ENCODE measurements at regions not wholly inside any gene's neighbourhood (a gene's known extent, or its start where the extent isn't known, plus 50 kb on each side); places are given as distances from the start of the nearest gene placed in this dataset.

DNA sequence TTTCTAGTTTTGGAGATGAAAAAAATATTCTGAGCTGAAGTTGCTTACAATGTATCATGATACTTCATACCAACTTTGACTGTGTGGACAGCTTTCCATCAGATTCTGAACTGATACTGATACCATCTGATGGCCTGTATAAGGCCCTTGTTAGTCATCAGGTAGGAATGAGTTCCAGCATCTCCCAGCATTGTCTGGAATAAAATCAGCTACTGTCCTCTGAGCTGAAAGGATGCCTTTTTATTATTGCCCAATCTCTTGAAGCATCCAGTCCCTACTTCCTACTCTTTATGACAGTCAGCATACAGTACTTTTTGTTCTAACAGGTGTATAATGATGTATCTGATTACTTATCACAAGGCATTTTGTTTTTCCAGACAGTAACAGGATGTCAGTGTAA lies 70.6 kb upstream of the EYA4 start:
- in situ Hi-C loops (cut with HindIII; ENCODE audit: low sequenced_read_pairs), result no loop called here

DNA sequence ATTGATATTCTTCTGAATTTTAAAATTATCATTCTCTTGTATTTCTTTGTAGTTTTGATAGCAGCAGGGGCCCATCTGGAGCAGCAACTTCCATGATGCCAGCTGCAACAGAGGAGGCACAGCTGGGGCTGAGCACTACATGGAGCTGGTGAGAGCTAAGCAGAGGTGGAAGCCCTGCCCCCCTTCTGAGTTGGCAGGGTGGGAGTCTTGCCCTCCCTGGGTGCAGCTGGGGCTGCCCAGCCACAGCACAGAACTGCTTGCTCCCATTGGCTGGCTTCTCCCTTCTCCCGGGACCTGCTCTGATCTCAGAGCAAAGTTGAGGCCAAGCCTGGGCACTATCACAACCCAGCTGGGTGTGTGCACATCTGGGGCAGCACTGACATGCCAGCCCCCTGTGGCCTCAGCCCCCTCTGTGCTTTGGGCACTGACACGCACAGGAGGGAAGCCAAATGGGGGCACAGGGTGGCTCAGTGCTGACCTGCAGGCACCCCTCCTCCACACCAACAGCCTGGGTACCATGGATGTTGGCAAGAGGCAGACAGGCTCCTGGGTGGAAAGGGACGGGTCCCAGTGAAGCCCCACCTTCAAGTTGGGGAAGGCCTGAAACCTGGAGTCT lies 69.1 kb upstream of the EYA4 start:
- in situ Hi-C loops (cut with HindIII; ENCODE audit: low sequenced_read_pairs), result no loop called here

DNA sequence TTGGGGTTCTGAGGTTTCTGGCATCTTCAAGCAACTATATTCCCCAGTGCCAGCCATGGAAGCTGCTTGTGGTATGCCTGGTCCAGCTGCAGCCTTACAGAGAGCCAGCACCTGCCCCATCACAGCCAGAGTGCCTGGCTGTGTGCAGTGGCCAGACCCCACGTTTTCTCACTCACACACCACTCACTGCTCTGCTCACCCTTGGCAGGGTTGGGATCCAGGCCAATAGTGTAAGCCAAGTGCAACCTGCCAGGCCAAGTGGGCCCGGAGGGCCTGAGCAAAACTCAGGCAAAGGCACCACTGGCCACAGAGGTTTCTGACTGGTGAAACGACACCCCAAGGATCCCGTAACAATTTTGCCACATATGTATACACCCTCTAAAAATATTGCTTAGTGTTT lies 67.9 kb upstream of the EYA4 start:
- in situ Hi-C loops (cut with HindIII; ENCODE audit: low sequenced_read_pairs), result no loop called here

DNA sequence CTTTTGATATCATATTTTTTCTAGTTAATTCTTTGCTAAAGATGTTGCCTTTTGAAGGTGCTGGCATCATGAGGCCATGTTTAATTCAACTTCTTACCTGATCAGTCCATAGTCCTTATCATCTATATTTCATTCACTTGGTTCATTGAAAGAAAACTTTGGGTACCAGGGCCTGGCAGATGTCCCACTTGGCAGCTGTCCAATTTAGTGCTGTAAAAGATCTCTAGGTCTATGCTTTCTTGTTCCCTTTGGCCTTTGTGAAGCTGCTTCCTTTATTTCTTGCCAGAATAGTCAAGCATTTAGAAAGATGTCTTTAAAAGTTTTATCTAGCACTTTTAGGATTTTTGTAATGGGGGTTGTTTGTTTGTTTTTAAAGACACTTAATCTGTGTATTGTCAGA lies 61.7 kb upstream of the EYA4 start:
- in situ Hi-C loops (cut with HindIII; ENCODE audit: low sequenced_read_pairs), result no loop called here

DNA sequence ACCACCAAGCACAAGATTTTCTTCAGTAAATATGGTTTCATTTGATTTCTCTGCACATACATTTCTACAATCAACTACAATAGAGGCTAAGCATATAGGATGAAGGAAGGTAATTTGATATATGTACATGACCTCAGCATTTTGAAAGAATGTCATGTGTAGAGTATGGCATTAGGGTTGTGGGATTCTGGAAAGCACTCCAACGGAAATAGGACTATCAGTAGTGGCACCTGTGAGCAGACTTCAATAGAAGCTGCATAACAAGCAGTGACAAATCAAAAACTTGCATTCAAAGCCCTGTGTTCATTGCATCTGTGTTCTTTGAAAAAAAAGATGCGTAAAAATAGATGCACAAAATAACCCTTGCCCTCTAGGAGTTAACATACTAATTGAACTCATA lies 57.5 kb upstream of the EYA4 start:
- in situ Hi-C loops (cut with HindIII; ENCODE audit: low sequenced_read_pairs), result no loop called here

DNA sequence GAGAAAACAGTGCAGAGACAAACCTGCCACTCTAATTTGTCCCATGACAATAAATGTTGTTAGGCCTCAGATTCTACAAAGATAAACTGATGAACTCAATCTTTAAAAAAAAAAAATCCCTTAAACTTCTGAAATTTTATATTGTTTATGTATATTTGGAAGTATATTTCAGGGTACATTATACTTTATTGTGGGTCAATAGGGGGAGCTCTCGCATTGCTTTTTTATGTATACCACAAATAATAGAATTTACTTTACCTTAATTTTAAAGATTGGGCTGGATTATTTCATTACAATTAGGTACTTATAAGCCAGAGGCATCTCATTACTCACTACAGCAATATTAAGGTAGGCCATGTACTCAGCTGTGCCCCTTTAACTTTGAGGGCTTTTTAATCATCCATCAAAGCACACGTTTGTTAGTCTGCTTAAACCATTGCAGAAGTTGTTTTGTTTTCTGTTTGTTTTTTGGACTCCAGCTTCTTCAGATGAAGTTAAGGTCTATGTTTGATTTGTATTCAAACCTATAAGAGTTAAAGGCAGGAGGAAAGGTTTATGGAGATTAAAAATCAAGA lies 56.3 kb upstream of the EYA4 start:
- in situ Hi-C loops (cut with HindIII; ENCODE audit: low sequenced_read_pairs), result no loop called here

DNA sequence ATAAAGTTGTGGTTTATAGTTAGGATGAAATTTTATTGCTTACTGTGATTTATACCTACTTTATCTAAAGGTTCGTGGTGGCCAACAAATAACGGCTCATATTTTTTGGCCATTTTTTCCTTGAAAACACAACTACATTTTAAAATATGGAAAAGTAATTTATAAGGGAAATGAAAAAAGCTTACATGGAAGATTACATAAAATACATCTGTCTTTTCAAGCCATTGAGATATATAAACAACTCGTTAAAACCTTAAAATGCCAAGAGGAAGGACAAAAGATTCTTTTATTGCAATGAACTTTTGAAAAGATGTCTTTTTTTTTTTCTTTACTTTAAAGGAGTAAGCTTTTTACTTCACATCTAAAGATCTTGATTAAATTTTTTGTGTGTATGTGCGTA lies 55.4 kb upstream of the EYA4 start:
- in situ Hi-C loops (cut with HindIII; ENCODE audit: low sequenced_read_pairs), result no loop called here

DNA sequence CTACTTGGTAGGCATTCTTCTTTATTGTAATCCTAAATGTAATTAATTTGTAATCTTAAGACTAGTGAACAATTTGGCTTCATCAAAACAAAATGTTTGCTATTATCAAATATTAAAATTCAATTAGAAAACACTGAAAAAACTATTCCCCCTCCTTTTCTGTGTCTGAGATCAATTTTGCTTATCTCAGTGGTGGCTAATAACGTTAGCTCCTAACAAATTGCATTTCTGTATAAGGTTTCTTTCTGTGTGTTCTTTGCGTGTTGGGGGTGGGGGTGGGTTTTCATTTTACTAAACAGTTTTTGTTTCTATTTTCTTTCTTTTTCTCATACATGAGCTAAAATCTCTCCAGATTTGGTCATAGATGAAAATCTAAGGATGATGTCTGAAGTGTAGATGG lies 54.0 kb upstream of the EYA4 start:
- in situ Hi-C loops (cut with HindIII; ENCODE audit: low sequenced_read_pairs), result no loop called here

DNA sequence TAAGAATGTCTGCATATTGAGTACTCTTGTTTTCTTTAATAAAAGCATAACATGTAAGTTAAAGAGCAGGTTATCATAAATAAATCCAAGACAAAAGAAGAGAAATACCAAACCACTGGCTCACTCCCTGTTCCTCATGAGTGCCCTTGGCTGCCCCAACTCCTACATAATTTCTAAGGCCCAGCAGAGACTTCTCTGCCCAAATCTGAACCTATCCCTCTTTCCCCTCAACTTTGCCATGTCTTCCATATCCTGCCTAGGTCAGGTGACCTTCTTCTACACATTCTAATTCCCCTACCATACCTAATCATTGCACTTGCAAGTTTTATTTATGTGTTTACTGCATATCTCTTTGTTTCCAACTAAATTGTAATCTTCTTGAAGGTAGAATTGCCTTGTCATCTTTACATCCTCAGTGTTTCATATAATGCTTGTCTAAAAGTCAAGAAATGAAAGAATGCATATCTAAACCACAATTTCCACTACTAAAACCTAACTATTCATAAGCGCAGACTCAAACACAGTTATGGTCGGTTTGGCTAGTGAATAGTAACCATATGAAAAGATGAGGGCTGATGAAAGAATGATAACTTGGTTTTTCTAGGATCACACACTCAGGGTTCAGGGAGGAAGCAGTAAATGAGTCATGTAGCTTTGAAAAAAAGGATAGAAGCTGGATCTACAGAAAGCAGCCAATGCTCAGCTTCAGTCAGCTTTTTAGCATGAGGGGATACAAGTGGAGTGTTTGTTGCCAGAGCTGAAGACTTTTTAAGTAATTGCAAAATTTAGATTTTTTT lies 53.3 kb upstream of the EYA4 start:
- in situ Hi-C loops (cut with HindIII; ENCODE audit: low sequenced_read_pairs), result no loop called here

DNA sequence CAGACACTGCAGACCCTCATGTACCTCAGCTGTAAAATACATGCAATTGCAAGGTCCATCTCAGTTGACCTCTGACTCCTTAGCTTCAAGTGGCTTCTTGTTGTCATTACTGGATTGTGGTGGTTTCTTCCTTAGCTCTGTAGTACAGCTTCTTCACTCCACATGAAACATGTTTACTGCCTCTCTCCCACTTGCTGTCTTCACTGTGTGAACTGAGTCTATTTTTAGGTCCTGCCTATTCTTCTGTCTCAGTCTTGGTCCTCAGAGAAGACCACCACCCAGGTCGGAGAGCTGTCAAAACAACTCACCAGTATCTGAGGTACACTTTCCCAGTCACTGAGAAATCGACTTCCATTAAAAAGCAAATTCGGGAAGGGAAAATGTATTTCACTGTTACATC lies 50.2 kb upstream of the EYA4 start:
- in situ Hi-C loops (cut with HindIII; ENCODE audit: low sequenced_read_pairs), result no loop called here

DNA sequence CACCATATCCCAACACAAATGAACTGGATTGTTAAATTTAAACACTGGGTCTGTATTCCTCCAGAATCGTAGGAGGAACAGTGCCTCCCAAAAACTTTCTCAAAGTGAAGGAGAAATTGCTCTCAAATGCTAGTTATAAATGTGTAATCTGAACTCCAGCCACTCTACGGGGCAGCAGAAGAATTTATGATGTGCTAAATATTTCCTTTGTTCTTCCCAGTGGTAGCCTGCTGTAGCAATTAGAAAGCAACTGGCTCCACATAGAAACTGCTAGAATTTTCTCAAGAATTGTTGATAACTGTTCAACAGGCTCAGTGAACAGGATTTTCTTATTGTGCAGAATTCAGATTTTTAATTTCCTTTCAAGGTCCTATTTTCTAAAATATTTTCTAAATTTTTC lies 49.8 kb upstream of the EYA4 start:
- in situ Hi-C loops (cut with HindIII; ENCODE audit: low sequenced_read_pairs), result no loop called here
